IPS-NIHi11 (cell line): ENCODE measurements at regions not wholly inside any gene's neighbourhood (a gene's known extent, or its start where the extent isn't known, plus 50 kb on each side); places are given as distances from the start of the nearest gene placed in this dataset.
A peak's percentile ranks its signal among the peaks of the same experiment; 100 is the strongest.
"Not testable (repeated sequence)": the region's sequence is repeated elsewhere in the genome, so short reads cannot be mapped to it uniquely, and the experiment has no call there.

Experiments
- DNase-seq: peaks from one replicate; pipeline ENCODE4 v3.0.0; 2012; ENCODE audit warnings: mixed read lengths, low spot score

GRCh38 chr4:81595798-81596610, 124.3 kb upstream of the RASGEF1B start:
- DNase-seq = no peak

DNA sequence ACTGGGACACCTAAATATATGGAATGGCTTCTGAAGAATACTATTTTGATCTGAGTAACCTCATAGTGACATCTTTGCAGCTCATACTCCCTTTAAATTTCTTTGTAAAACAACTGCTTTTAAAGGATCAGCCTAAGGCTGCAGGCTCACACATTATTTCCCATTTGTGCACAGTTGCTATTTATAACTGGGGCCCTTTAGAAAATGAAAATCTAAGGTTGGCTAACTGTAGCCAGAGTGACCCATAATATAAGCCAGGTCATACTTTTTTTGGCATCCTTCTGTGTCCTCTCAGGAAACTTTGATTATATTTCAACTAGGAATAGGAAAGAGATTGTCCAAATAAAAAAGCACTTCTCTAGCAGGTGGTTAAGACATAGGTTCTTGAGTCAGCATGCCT, 123.6 kb upstream of the RASGEF1B start:
- DNase-seq = no peak

DNA sequence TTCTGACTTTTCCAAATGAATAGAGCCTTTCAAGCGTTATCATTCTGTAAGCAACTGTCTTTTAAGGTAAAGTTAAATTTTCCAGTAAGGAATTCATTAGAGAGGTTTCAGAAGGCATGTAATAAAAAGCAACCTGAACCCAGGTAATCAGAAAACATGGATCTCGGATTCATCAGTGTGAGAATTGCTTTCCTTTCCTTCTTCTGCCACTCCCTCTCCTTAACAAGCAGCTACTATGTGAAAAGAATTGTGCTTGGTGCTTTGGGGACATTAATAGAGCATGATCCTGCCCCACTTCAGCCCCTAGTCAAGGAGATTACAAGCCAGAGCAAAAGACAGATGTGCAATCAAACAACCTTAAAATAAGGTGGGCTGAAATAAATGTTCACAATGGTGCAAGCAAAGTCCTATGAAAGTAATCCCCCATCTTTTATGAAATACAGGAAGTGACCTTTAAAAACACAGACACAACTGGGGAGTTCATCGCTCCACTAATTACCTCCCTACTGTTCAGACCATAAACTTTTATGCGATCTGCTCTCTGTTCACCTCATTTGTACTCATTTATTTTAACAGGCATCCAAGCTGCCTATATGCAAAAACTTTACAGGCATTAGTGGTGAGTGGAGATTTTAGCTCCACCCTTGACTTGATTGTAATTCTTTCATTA, 122.9 kb upstream of the RASGEF1B start:
- no peak for DNase-seq

- no peak for DNase-seq
Observed at GRCh38 chr4:81592701-81593100, 121.0 kb upstream of the RASGEF1B start.

DNA sequence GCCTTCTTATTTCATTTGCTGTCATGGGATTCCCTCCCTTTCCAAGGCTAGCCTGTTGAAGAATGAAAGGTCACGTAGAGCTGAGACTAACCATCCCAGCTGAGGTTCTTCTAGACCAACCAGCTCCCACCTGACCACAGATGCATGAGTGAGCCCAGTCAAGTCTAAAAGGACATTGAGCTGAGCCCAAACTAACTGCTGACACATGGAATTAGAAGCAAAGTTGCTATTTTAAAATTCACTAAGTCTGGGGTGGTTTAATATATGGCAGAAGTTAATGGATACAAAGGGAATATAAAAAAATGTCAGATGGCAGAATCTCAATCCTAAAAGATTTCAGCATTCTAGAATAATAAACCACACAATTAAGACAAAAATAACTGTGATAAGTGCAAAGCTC, 118.9 kb upstream of the RASGEF1B start:
- no peak for DNase-seq

GRCh38 chr4:81589262-81589661, 117.6 kb upstream of the RASGEF1B start:
- no peak for DNase-seq

DNA sequence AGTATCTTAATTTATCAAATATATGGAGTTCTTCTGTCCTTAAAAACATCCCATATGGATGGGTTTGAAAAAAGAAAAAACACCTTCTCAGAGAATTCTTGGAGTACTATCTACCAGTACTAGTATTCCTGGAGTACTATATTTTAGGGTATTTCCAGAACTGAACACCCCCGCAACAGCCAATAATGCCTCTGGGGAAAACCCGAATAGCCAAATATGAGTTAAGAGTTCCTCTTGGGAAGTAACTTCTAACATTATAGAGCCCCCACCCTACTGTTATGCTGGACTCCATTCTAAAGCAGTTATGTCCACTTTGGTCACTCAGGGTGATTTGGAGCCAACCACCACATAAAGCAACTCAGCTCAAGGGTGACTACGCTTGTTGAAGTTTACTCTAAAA, 115.0 kb upstream of the RASGEF1B start:
- no peak for DNase-seq

- not testable (repeated sequence) for DNase-seq
Observed at GRCh38 chr4:81580994-81581374, 109.3 kb upstream of the RASGEF1B start.

DNA sequence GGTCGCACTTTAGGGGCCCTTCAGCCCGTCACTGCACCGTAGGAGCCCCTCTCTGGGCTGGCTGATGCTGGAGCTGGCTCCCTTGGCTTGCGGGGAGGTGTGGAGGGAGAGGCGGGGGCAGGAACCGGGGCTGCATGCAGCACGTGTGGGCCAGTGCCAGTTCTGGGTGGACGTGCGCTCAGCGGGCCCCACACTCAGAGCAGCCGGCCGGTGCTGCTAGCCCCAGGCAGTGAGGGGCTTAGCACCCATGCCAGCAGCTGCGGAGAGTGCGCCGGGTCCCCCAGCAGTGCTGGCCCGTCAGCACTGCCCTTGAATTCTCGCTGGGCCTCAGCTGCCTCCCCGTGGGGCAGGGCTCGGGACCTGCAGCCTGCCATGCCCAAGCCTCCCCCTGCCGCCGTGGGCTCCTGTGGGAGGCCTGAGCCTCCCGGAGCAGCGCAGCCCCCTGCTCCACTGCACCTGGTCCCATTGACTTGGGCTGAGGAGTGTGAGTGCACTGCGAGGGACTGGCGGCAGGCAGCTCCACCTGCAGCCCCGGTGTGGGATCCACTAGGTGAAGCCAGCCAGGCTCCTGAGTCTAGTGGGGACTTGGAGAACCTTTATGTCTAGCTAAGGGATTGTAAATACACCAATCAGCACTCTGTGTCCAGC, 108.8 kb upstream of the RASGEF1B start:
- no peak for DNase-seq

DNA sequence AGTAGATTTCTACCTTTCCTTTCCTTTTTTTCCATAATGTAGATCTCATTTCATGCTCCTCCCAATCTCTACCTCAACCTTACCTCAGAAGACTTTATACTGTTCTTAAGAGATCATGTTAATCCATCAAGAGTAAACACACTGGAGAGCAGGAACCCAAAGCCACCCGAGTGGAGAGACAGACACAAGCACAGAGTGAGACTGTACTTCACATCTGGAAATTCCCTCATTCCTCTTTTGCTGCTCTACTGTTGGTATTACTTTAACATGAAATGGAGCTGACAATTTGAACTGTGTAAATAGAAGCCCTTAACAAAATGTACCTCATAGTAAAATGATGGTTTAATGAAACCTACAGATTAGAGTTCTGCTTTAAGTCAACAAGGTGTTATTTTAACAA, 105.7 kb upstream of the RASGEF1B start:
- DNase-seq = no peak

- DNase-seq = no peak
Observed at GRCh38 chr4:81574991-81575390, 103.3 kb upstream of the RASGEF1B start.

- no peak for DNase-seq
Observed at GRCh38 chr4:81573840-81574239, 102.1 kb upstream of the RASGEF1B start.

DNA sequence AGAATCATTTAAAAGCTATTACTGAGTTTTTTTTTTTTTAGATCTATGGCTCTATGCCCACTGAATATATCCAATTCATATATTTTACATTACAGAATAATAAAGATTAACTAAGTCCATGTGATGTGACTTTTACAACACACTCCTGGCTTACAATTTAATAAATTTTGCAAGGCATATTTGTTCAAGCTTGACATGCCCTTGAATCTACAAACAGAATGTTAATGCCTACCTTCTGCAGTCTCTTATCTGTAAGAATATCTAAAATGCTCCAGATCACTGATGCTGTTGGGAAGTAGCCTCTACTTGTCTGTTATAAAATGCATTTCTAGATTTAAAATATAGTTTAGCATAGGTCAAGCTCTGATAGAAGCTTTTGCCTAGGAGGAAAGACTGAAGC, 100.7 kb upstream of the RASGEF1B start:
- no peak for DNase-seq

- no peak for DNase-seq
Observed at GRCh38 chr4:81571105-81571504, 99.4 kb upstream of the RASGEF1B start.

GRCh38 chr4:81566161-81566591, 94.5 kb upstream of the RASGEF1B start:
- no peak for DNase-seq

GRCh38 chr4:81565142-81565870, 93.6 kb upstream of the RASGEF1B start:
- DNase-seq = peak; percentile 29

DNA sequence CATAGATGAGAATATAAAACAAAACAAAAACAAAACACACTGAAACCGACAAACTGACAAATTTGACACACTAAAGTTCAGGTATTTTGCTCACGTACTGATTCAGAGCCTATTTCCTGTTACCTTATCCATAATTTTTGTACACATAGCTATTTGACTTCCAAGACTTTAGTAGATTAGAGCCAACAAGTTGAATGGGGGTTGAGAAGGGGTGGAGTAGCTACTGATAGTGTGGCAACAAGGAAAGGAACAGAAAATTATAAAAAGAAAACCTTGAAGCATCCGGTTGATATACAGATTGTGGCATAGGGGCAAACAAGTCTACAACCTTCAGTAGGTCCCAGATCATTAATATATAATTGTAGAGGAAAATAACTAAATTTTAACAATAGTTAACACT, 92.3 kb upstream of the RASGEF1B start:
- DNase-seq = no peak

DNA sequence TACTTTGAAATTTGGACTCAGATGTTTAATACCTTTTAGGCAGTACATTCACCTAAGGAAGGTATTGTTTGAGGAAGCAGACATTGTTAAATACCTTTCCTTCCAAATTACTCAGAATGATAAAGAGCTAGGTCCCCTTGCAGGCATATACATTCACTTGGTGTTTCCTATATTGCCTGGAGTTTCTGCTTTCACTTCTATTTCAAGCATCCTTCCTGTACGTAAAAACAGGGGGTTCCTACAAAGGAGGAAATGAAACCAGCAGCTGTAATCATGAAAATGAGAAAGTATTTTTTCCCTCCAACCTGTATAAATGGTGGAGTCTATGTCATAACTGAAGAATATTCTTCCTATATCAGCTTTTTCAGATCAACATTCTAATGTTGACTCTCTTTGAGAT, 90.4 kb upstream of the RASGEF1B start:
- no peak for DNase-seq

GRCh38 chr4:81557306-81557705, 85.6 kb upstream of the RASGEF1B start:
- DNase-seq = no peak

DNA sequence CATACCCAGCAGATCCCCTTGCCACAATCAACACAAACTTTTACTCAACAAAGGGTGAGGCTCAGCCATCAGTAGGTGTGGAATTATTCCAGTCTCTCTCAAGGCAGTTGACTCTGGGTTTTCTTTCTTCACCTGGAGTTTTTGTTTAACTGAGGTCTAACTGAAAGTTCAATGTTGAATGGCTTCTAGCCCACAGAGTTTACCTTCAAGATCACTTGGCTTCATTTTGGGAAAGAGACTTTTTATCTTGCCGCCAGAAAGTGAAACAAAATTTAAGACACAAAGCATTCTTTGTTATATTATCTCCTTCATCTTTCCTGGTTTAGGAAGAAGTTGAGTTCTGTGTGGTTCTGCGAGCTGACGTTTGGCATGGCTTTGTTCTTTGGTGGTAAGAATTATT, 83.8 kb upstream of the RASGEF1B start:
- no peak for DNase-seq

GRCh38 chr4:81552086-81552485, 80.4 kb upstream of the RASGEF1B start:
- DNase-seq = no peak

- no peak for DNase-seq
Observed at GRCh38 chr4:81550388-81550859, 78.7 kb upstream of the RASGEF1B start.
